Psoas muscle (tissue), 7 donors: ENCODE measurements at regions not wholly inside any gene's neighbourhood (a gene's known extent, or its start where the extent isn't known, plus 50 kb on each side); places are given as distances from the start of the nearest gene placed in this dataset.
"Not testable (repeated sequence)": the region's sequence is repeated elsewhere in the genome, so short reads cannot be mapped to it uniquely, and the experiment has no call there.

ENCODE experiments used
- ATAC-seq, 4 donors: fragments of 200-7000 bp; cut with Tn5 transposase; one replicate each; pipeline ENCODE4 v1.9.1; 2020; ENCODE audit warnings: moderate library complexity in 3 of 4, mild to moderate bottlenecking in 2 of 4
- DNase-seq, 2 donors: peaks; one replicate each; pipeline ENCODE4 v3.0.0-alpha.2; 2020
- H3K27ac ChIP-seq: fragments of 200-600 bp; one replicate; pipeline ENCODE4 v1.8.0; 2022
- H3K27me3 ChIP-seq, 3 donors: fragments of 200-600 bp in 1 of 3; one replicate each; pipeline versions ENCODE4 v1.6.1 to v1.8.0; 2013 to 2022; ENCODE audit warnings: low read length in 2 of 3, mild to moderate bottlenecking in 2 of 3, moderate library complexity in 1 of 3; ENCODE audit not compliant: insufficient read depth in 3 of 3
- H3K36me3 ChIP-seq, 2 donors: fragments of 200-600 bp in 1 of 2; one replicate each; pipeline versions ENCODE4 v1.6.1 to v1.8.0; 2013 to 2022; ENCODE audit warnings: low read depth in 1 of 2, mild to moderate bottlenecking in 1 of 2, moderate library complexity in 1 of 2; ENCODE audit not compliant: insufficient read depth in 1 of 2
- H3K4me1 ChIP-seq: fragments of 200-600 bp; one replicate; pipeline ENCODE4 v1.8.0; 2022
- H3K4me3 ChIP-seq: fragments of 200-600 bp; one replicate; pipeline ENCODE4 v1.8.0; 2022; ENCODE audit warnings: mild to moderate bottlenecking
- H3K9me3 ChIP-seq: fragments of 200-600 bp; one replicate; pipeline ENCODE4 v1.8.0; 2022
- WGBS, 3 donors: extraction: QIAGEN DNeasy Blood & Tissue Kit; methylation state at CpG; one replicate each; pipeline versions ENCODE4 v1.1.6 to v1.1.7; 2013; 5-methylcytosine and 5-hydroxymethylcytosine counted together
- intact Hi-C, 2 donors: fragments of 100-400 bp; cut with DNase I; formaldehyde crosslinking; loops; one replicate each; pipeline versions ENCODE4 v1.11.0 to v1.14.2; 2022
- TF ChIP-seq, protein P1 (sequence below): fragments of 200-600 bp; IDR thresholded peaks from one replicate; pipeline ENCODE4 v1.8.0; 2022; ENCODE audit warnings: antibody characterized with exemption
- donor health status: healthy with polysubstance abuse.
- donor health status: DM: no; HTN: no; CAD: no; lungs with moderate emphysema.
- donor health status: Bipolar disorder and iron deficiency.
- donor health status: healthy.
- donor health status: DM: yes; HTN: yes; CAD: no.
- donor health status: DM: no; HTN: no; CAD: no.
- donor health status: DM: yes; HTN: yes; CAD: no.

DNA sequence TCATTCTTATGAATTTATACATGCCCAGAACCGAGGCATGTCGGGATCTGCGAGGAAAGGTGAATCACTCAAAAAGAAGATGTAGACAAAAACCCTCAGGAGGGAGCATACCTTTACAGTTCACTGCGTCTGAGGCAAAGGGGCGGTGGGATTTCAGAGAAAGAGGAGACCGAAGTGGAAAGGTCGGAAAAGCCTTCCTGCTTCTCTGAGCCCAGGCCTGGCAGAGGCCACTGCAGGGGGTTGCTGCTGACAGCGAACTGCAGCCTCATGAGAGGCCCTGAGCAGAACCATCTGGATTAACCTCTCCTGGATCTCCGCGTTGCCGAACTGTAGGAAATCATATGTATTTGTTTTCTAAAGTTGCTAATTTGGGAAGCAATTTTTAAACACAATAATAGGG is 713.1 kb upstream of the SOX11 start:
- WGBS, 3 donors, result 71 to 75% (median 71%) methylated on average over 11 of the region's 11 CpGs
- intact Hi-C loops, result no loop called here
- Histone ChIP-seq H3K36me3 (no peaks in the 10 kb centered on the region), H3K4me1 (no peaks in the 10 kb centered on the region), H3K27ac (no peak overlapping the region), H3K4me3 (no peak overlapping the region), H3K9me3 (no peaks in the 10 kb centered on the region), H3K27me3 (no peaks in the 10 kb centered on the region)
- DNase-seq (no peak), ATAC-seq (no peak)
- TF ChIP-seq, protein P1, sequence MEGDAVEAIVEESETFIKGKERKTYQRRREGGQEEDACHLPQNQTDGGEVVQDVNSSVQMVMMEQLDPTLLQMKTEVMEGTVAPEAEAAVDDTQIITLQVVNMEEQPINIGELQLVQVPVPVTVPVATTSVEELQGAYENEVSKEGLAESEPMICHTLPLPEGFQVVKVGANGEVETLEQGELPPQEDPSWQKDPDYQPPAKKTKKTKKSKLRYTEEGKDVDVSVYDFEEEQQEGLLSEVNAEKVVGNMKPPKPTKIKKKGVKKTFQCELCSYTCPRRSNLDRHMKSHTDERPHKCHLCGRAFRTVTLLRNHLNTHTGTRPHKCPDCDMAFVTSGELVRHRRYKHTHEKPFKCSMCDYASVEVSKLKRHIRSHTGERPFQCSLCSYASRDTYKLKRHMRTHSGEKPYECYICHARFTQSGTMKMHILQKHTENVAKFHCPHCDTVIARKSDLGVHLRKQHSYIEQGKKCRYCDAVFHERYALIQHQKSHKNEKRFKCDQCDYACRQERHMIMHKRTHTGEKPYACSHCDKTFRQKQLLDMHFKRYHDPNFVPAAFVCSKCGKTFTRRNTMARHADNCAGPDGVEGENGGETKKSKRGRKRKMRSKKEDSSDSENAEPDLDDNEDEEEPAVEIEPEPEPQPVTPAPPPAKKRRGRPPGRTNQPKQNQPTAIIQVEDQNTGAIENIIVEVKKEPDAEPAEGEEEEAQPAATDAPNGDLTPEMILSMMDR, result no peak

DNA sequence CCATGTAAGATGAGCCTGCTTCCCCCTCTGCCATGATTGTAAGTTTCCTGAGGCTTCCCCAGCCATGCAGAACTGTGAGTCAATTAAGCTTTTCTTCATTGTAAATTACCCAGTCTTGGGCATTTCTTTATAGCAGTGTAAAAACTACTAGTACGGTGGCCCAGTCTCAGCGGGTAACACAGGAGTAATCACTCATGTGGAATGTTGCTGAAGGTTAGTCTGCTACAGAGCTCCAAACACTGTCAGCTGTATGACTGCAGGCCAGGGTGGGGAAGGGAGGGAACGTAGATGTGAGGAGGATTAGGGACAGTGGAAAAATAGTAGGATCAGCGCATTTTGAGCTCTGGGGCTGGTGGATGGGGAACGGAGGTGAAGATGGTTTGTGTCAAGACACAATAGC is 711.2 kb upstream of the SOX11 start:
- intact Hi-C loops, result no loop called here
- Histone ChIP-seq H3K4me1 (no peaks in the 10 kb centered on the region), H3K36me3 (no peaks in the 10 kb centered on the region), H3K27ac (no peak overlapping the region), H3K27me3 (no peaks in the 10 kb centered on the region), H3K4me3 (no peak overlapping the region), H3K9me3 (no peaks in the 10 kb centered on the region)
- ATAC-seq (no peak), DNase-seq (no peak)
- TF ChIP-seq, protein P1, result no peak
- WGBS, 3 donors, result 61 to 72% (median 67%) methylated on average over 5 of the region's 5 CpGs

DNA sequence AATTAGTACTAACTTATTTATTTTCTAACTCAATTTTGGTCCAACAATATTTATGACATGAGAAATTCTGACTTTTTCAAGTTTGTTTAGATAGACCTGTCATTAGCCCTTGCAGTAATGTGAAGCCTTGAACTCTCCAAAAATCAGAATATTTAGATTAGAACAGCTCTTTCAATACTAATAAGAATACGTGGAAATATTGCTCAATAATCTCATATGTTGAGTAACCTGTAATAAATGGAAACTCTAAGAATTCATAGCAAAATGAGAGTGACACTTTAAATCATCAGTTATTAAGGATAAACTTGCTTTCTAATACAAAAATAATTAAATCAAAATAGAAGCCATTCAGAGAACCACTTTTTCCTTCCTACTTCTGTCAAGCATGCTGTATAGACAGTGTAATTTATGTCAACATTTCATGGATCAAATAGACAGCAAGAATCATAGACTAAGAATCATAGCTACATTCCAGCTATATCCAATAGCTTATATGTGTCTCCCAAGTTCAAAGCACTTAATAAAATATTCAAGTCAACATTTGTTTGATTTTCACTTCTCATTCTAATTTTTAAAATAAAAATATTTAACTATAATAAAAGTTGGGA is 710.3 kb upstream of the SOX11 start:
- Histone ChIP-seq H3K36me3 (no peaks in the 10 kb centered on the region), H3K27ac (no peak overlapping the region), H3K4me1 (no peaks in the 10 kb centered on the region), H3K4me3 (no peak overlapping the region), H3K27me3 (no peaks in the 10 kb centered on the region), H3K9me3 (no peaks in the 10 kb centered on the region)
- TF ChIP-seq, protein P1, result no peak
- 82 to 86% (median 83%) methylated on average over 1 of the region's 1 CpG for WGBS, 3 donors
- no peak for DNase-seq
- intact Hi-C loops, result no loop called here
- no peak for ATAC-seq

DNA sequence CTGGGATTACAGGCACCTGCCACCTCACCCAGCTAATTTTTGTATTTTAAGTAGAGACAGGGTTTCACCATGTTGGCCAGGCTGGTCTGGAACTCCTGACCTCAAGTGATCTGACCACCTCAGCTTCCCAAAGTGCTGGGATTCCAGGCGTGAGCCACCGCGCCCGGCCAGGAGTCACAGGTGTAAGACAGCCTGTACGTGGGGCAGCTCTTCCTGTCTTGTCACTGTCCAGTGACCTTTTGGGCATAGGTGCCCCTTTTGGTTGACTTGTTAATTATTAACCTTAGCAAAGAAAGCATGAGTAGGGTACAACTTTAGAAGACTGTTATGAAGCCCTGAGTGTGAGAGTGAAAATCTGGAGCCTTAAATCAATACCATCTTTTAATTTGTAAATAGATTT is 703.7 kb upstream of the SOX11 start:
- H3K9me3 ChIP-seq, intact Hi-C loops, H3K27ac ChIP-seq, ATAC-seq, H3K36me3 ChIP-seq, DNase-seq, H3K4me3 ChIP-seq, H3K4me1 ChIP-seq, H3K27me3 ChIP-seq: not testable (repeated sequence)
- WGBS, 3 donors, result 76 to 94% (median 91%) methylated on average over 5 of the region's 5 CpGs

DNA sequence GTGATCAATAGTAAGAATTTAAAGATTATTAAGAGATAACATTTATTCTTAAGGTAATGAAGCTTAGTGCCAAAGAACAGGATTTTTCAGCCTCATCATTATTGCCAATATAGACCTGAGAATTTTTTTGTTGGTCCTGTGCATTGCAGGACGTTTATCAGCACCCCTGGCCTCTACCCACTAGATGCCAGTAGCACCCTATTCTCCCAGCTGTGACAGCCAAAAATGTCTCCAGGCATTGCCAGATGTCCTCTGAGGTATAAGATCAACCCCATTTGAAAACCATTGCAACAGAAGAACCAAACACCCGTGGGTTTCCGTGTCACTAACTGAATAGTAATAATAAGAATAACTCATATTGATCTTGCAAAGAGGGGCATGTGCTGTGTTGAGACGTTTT is 700.0 kb upstream of the SOX11 start:
- Histone ChIP-seq H3K36me3 (no peaks in the 10 kb centered on the region), H3K9me3 (no peaks in the 10 kb centered on the region), H3K4me1 (no peaks in the 10 kb centered on the region), H3K4me3 (no peak overlapping the region), H3K27ac (no peak overlapping the region), H3K27me3 (no peaks in the 10 kb centered on the region)
- ATAC-seq (peak in 3 of 4 donors; percentile 43 to 78 (median 61)), DNase-seq (no peak)
- intact Hi-C loops, result loop anchor here (2.0 to 10.0 kb wide), 3 partner anchors 373 to 703 kb away; partner anchors contain the start of gene SOX11 (in 1 of the 2)
- TF ChIP-seq, protein P1, result peak; percentile 47
- 41 to 56% (median 44%) methylated on average over 4 of the region's 4 CpGs for WGBS, 3 donors
